Upper lobe of left lung (tissue), 4 donors: ENCODE measurements at regions not wholly inside any gene's neighbourhood (a gene's known extent, or its start where the extent isn't known, plus 50 kb on each side); places are given as distances from the start of the nearest gene placed in this dataset.

Source experiments
- CTCF ChIP-seq, 6 experiments: fragments of 450-650 bp in 4 of 6; fragments of 200-600 bp in 2 of 6; sonication (generic) in 2 of 6; IDR thresholded peaks; one replicate each; pipeline ENCODE4 v1.5.1; 2016 to 2019; ENCODE audit warnings: antibody characterized with exemption in 6 of 6
- EP300 ChIP-seq, 4 donors: sonication (generic); formaldehyde crosslinking; IDR thresholded peaks; one replicate each; pipeline ENCODE4 v1.5.1; 2017; ENCODE audit warnings: antibody characterized with exemption in 4 of 4, control low read depth in 2 of 4
- POLR2A ChIP-seq, 4 donors: fragments of 450-650 bp; IDR thresholded peaks; one replicate each; pipeline ENCODE4 v1.5.1; 2016 to 2017; ENCODE audit warnings: antibody characterized with exemption in 4 of 4, mild to moderate bottlenecking in 2 of 4
- POLR2AphosphoS5 ChIP-seq, 2 donors: sonication (generic); formaldehyde crosslinking; IDR thresholded peaks; one replicate each; pipeline ENCODE4 v1.5.1; 2017; ENCODE audit warnings: antibody characterized with exemption in 2 of 2

GRCh38 chr5:89989776-89990175, 419.8 kb downstream of the CETN3 start:
- TF ChIP-seq CTCF (IDR thresholded peaks at IDR 0.05) (no peak), EP300 (IDR thresholded peaks at IDR 0.05) (no peak), POLR2AphosphoS5 (IDR thresholded peaks at IDR 0.05) (no peak), POLR2A (IDR thresholded peaks at IDR 0.05) (no peak)
